ENCODE measurements at regions not wholly inside any gene's neighbourhood (a gene's known extent, or its start where the extent isn't known, plus 50 kb on each side); places are given as distances from the start of the nearest gene placed in this dataset.
"Not testable (repeated sequence)": the region's sequence is repeated elsewhere in the genome, so short reads cannot be mapped to it uniquely, and the experiment has no call there.

- no peaks in the 10 kb centered on the region for H3K36me3 ChIP-seq (replicated peaks)
- TF ChIP-seq CTCF (IDR thresholded peaks at IDR 0.05; ENCODE audit: low read depth, low read length, missing control alignments) = no peak
- in situ Hi-C loops (cut with HindIII; ENCODE audit: low pct_ligation_motif_present, low sequenced_read_pairs) = no loop called here
- no peak overlapping the region for H3K27ac ChIP-seq
- no peak for DNase-seq
- no peak overlapping the region for H3K4me3 ChIP-seq (ENCODE audit: low read depth, low read length)
- H3K27me3 ChIP-seq (replicated peaks) = no peaks in the 10 kb centered on the region
Measured at GRCh38 chr5:32859211-32859641, 148.1 kb downstream of the NPR3 start.

- Histone ChIP-seq H3K4me3 (ENCODE audit: low read depth, low read length) (no peak overlapping the region), H3K27ac (no peak overlapping the region), H3K36me3 (replicated peaks) (no peaks in the 10 kb centered on the region), H3K27me3 (replicated peaks) (no peaks in the 10 kb centered on the region)
- in situ Hi-C loops (cut with HindIII; ENCODE audit: low pct_ligation_motif_present, low sequenced_read_pairs) = no loop called here
- DNase-seq = no peak
- no peak for TF ChIP-seq CTCF (IDR thresholded peaks at IDR 0.05; ENCODE audit: low read depth, low read length, missing control alignments)
Measured at GRCh38 chr5:32865475-32865874, 154.4 kb downstream of the NPR3 start.

GRCh38 chr5:32866138-32866537 lies 155.0 kb downstream of the NPR3 start:
- Histone ChIP-seq H3K27ac (no peak overlapping the region), H3K36me3 (replicated peaks) (no peaks in the 10 kb centered on the region), H3K27me3 (replicated peaks) (no peaks in the 10 kb centered on the region), H3K4me3 (ENCODE audit: low read depth, low read length) (no peak overlapping the region)
- no peak for TF ChIP-seq CTCF (IDR thresholded peaks at IDR 0.05; ENCODE audit: low read depth, low read length, missing control alignments)
- DNase-seq = no peak
- in situ Hi-C loops (cut with HindIII; ENCODE audit: low pct_ligation_motif_present, low sequenced_read_pairs) = no loop called here

- no peak for DNase-seq
- no peak overlapping the region for H3K4me3 ChIP-seq (ENCODE audit: low read depth, low read length)
- no peak for TF ChIP-seq CTCF (IDR thresholded peaks at IDR 0.05; ENCODE audit: low read depth, low read length, missing control alignments)
- H3K27me3 ChIP-seq (replicated peaks) = no peaks in the 10 kb centered on the region
- in situ Hi-C loops (cut with HindIII; ENCODE audit: low pct_ligation_motif_present, low sequenced_read_pairs) = no loop called here
- H3K27ac ChIP-seq = no peak overlapping the region
- no peaks in the 10 kb centered on the region for H3K36me3 ChIP-seq (replicated peaks)
Measured at GRCh38 chr5:32869216-32869615, 158.1 kb downstream of the NPR3 start.

DNA sequence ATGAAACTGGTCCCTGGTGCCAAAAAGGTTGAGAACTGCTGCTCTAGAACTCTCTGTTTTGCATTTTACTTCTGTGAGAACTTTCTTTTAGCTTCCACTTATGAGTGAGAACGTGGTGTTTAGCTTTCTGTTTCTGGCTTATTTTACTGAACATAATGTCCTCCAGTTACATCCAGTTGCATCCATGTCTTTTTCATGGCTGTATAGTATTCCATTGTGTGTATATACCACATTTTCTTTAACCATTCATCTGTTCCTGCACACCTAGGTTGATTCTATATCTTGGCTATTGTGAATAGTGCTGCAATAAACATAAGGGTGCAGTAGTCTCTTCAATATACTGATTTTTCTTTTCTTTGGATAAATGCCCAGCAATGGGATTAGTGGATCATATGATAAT lies 165.7 kb downstream of the NPR3 start:
- in situ Hi-C loops (cut with HindIII; ENCODE audit: low pct_ligation_motif_present, low sequenced_read_pairs) = no loop called here
- Histone ChIP-seq H3K27ac (no peak overlapping the region), H3K36me3 (replicated peaks) (no peaks in the 10 kb centered on the region), H3K27me3 (replicated peaks) (no peaks in the 10 kb centered on the region), H3K4me3 (ENCODE audit: low read depth, low read length) (no peak overlapping the region)
- no peak for DNase-seq
- TF ChIP-seq CTCF (IDR thresholded peaks at IDR 0.05; ENCODE audit: low read depth, low read length, missing control alignments) = no peak

DNA sequence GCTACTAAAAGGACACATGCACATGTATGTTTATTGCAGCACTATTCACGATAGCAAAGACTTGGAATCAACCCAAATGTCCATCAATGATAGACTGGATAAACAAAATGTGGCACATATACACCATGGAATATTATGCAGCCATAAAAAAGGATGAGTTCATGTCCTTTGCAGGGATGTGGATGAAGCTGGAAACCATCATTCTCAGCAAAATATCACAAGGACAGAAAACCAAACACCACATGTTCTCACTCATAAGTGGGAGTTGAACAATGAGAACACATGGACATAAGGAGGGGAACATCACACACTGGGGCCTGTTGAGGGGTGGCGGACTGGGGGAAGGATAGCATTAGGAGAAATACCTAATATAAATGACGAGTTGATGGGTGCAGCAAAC lies 168.2 kb downstream of the NPR3 start:
- H3K4me3 ChIP-seq (ENCODE audit: low read depth, low read length); in situ Hi-C loops (cut with HindIII; ENCODE audit: low pct_ligation_motif_present, low sequenced_read_pairs); H3K27ac ChIP-seq; H3K27me3 ChIP-seq (replicated peaks); DNase-seq; H3K36me3 ChIP-seq (replicated peaks): not testable (repeated sequence)

Data from brain microvascular endothelial cell (primary cell).